Osteoblast (primary cell): ENCODE measurements at regions not wholly inside any gene's neighbourhood (a gene's known extent, or its start where the extent isn't known, plus 50 kb on each side); places are given as distances from the start of the nearest gene placed in this dataset.

ENCODE experiments used
- DNase-seq: peaks from one replicate; pipeline ENCODE4 v3.0.0; 2011; ENCODE audit warnings: low spot score, mixed read lengths; ENCODE audit not compliant: insufficient read length; ENCODE audit errors: missing footprints
- H2AFZ ChIP-seq: 2 replicates; pipeline ENCODE4 v1.6.0; 2011; ENCODE audit warnings: mild to moderate bottlenecking, low read length
- H3K27ac ChIP-seq: 2 replicates; pipeline ENCODE4 v1.5.1; 2011; ENCODE audit warnings: mild to moderate bottlenecking, low read depth, low read length, moderate library complexity
- H3K27me3 ChIP-seq: 2 replicates; pipeline ENCODE4 v1.6.0; 2012; ENCODE audit warnings: mild to moderate bottlenecking, control low read depth, inconsistent platforms, low read length, moderate library complexity; ENCODE audit not compliant: insufficient read depth
- H3K36me3 ChIP-seq: 2 replicates; pipeline ENCODE4 v1.5.1; 2011; ENCODE audit warnings: mild to moderate bottlenecking, low read length, control low read depth, moderate library complexity; ENCODE audit not compliant: insufficient read depth
- H3K4me1 ChIP-seq: 2 replicates; pipeline ENCODE4 v1.5.1; 2011; ENCODE audit warnings: mild to moderate bottlenecking, low read length, control low read depth, moderate library complexity; ENCODE audit not compliant: insufficient read depth
- H3K4me2 ChIP-seq: 2 replicates; pipeline ENCODE4 v1.6.0; 2011; ENCODE audit warnings: mild to moderate bottlenecking, low read length; ENCODE audit not compliant: insufficient read depth
- H3K4me3 ChIP-seq: fragments of 200-600 bp; sonication (generic); 3 replicates; pipeline ENCODE4 v1.5.1; 2012; ENCODE audit warnings: mild to moderate bottlenecking, low read length, inconsistent platforms; ENCODE audit not compliant: insufficient read depth
- H3K79me2 ChIP-seq: 2 replicates; pipeline ENCODE4 v1.6.0; 2012; ENCODE audit warnings: mild to moderate bottlenecking, low read length, control low read depth, inconsistent platforms; ENCODE audit not compliant: insufficient read depth
- H3K9me3 ChIP-seq: 2 replicates; pipeline ENCODE4 v1.5.1; 2011; ENCODE audit warnings: low read depth, low read length, control low read depth
- H4K20me1 ChIP-seq: 2 replicates; pipeline ENCODE4 v1.6.0; 2012; ENCODE audit warnings: mild to moderate bottlenecking, low read length, control low read depth; ENCODE audit not compliant: insufficient read depth
- CTCF ChIP-seq: IDR thresholded peaks from 2 replicates; pipeline ENCODE4 v1.5.1; 2011; ENCODE audit warnings: mild to moderate bottlenecking, low read depth, low read length, moderate library complexity; ENCODE audit errors: extremely low read depth

GRCh38 chr3:113129168-113129567, 82.2 kb upstream of the BOC start:
- no peaks in the 10 kb centered on the region for H3K27me3 ChIP-seq
- no peak overlapping the region for H3K4me2 ChIP-seq
- no peaks in the 10 kb centered on the region for H3K4me1 ChIP-seq
- H2AFZ ChIP-seq = no peak overlapping the region
- no peaks in the 10 kb centered on the region for H3K36me3 ChIP-seq
- no peak for DNase-seq
- H3K79me2 ChIP-seq = no peaks in the 10 kb centered on the region
- no peak for TF ChIP-seq CTCF
- no peak overlapping the region for H3K4me3 ChIP-seq
- H3K27ac ChIP-seq = no peak overlapping the region
- no peaks in the 10 kb centered on the region for H4K20me1 ChIP-seq
- H3K9me3 ChIP-seq = no peaks in the 10 kb centered on the region

- Histone ChIP-seq H3K4me2 (no peak overlapping the region), H3K4me3 (no peak overlapping the region), H2AFZ (no peak overlapping the region), H3K27ac (no peak overlapping the region), H3K36me3 (no peaks in the 10 kb centered on the region), H4K20me1 (no peaks in the 10 kb centered on the region), H3K79me2 (no peaks in the 10 kb centered on the region), H3K27me3 (no peaks in the 10 kb centered on the region), H3K9me3 (no peaks in the 10 kb centered on the region), H3K4me1 (no peaks in the 10 kb centered on the region)
- DNase-seq = peak; percentile 90
- TF ChIP-seq CTCF = peak; percentile 33
These were observed 78.8 kb upstream of the BOC start for GRCh38 chr3:113132571-113132996.

- H2AFZ ChIP-seq = no peak overlapping the region
These were observed 78.2 kb upstream of the BOC start for GRCh38 chr3:113133140-113133539.

GRCh38 chr3:113136071-113136470, 75.3 kb upstream of the BOC start:
- H3K27ac ChIP-seq = no peak overlapping the region
- no peak for DNase-seq
- H3K4me2 ChIP-seq = no peak overlapping the region
- no peaks in the 10 kb centered on the region for H3K9me3 ChIP-seq
- no peaks in the 10 kb centered on the region for H4K20me1 ChIP-seq
- H3K27me3 ChIP-seq = no peaks in the 10 kb centered on the region
- H2AFZ ChIP-seq = no peak overlapping the region
- H3K79me2 ChIP-seq = no peaks in the 10 kb centered on the region
- TF ChIP-seq CTCF = peak; percentile 49
- H3K36me3 ChIP-seq = no peaks in the 10 kb centered on the region
- no peaks in the 10 kb centered on the region for H3K4me1 ChIP-seq
- H3K4me3 ChIP-seq = no peak overlapping the region

More at GRCh38 chr3:113133140-113133539, 78.2 kb upstream of the BOC start:
- Histone ChIP-seq H4K20me1 (no peaks in the 10 kb centered on the region), H3K36me3 (no peaks in the 10 kb centered on the region), H3K4me1 (no peaks in the 10 kb centered on the region), H3K27ac (no peak overlapping the region), H3K79me2 (no peaks in the 10 kb centered on the region), H3K9me3 (no peaks in the 10 kb centered on the region), H3K27me3 (no peaks in the 10 kb centered on the region), H3K4me2 (no peak overlapping the region), H3K4me3 (no peak overlapping the region)
- TF ChIP-seq CTCF = no peak
- DNase-seq = no peak
